ENCODE measurements at regions not wholly inside any gene's neighbourhood (a gene's known extent, or its start where the extent isn't known, plus 50 kb on each side); places are given as distances from the start of the nearest gene placed in this dataset.

DNA sequence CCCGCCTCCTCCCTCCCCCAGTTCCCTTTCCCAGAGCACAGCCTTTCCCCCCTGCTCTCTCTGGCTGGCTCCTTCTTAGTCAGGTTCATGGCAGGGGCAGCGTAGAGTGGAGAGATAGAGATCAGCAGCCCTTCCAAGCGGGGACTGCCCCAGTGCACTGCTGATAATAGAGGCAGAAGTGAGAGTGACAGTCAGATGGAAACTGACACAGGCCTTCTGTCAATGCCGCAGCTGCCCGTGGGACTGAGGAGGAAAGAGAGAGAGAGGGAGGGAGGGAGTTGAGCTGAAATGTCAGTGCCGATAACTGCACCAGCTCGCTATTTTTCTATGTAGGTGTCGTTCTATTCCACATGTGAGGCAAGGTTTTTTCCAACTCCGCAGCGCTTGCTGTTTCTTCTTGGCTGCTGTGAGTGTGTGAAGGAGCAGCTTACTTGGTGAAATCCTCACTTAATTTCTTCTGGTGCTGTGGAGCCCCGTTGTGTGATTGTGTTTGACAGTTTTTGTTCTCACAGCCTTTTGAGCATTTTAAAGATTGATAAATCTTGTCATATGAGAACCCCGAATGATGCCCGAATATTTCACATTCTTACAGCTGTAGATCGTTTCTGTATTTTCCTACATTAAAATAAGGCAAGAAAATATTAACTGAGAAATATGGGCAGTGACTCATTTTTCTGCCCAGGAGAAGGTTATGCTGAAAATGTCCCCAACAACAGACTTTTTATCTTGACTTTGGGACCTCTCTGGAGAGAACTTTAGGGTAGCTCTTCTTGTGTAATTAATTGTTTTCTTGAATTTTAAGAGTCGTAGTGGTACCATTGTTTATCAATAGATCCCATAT is 386.4 kb upstream of the MMS22L start:
- TF ChIP-seq, protein P1, sequence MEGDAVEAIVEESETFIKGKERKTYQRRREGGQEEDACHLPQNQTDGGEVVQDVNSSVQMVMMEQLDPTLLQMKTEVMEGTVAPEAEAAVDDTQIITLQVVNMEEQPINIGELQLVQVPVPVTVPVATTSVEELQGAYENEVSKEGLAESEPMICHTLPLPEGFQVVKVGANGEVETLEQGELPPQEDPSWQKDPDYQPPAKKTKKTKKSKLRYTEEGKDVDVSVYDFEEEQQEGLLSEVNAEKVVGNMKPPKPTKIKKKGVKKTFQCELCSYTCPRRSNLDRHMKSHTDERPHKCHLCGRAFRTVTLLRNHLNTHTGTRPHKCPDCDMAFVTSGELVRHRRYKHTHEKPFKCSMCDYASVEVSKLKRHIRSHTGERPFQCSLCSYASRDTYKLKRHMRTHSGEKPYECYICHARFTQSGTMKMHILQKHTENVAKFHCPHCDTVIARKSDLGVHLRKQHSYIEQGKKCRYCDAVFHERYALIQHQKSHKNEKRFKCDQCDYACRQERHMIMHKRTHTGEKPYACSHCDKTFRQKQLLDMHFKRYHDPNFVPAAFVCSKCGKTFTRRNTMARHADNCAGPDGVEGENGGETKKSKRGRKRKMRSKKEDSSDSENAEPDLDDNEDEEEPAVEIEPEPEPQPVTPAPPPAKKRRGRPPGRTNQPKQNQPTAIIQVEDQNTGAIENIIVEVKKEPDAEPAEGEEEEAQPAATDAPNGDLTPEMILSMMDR (conservative IDR thresholded peaks at IDR 0.05), result no peak
- no peak overlapping the region for H3K27ac ChIP-seq

DNA sequence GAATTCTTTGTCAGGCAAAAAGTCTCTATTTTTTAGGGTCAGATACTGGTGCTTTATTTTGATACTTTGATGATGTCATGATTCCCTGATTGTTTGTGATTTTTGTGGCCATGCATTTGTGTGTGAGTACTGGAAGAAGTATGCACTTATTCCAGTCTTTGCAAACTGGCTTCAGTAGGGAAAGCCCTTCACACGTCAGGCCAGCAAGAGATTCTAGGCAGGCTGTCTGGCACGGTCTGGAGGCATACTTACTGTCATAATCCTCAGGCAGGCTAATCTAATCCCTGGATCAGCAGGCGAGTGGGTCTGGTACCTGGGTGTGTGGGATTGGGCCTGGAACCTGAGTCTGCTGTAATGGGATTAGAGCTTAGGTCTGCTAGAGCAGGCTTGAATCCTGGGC is 391.8 kb upstream of the MMS22L start:
- no peak overlapping the region for H3K27ac ChIP-seq
- TF ChIP-seq, protein P1 (conservative IDR thresholded peaks at IDR 0.05), result no peak

GRCh38 chr6:97677626-97678025 is 394.6 kb upstream of the MMS22L start:
- H3K27ac ChIP-seq, result no peak overlapping the region
- TF ChIP-seq, protein P1 (conservative IDR thresholded peaks at IDR 0.05), result no peak

- TF ChIP-seq, protein P1 (conservative IDR thresholded peaks at IDR 0.05), result no peak
- H3K27ac ChIP-seq, result no peak overlapping the region
Measured at GRCh38 chr6:97687916-97688315, 404.9 kb upstream of the MMS22L start.

GRCh38 chr6:97689078-97689754 is 406.2 kb upstream of the MMS22L start:
- H3K27ac ChIP-seq, result no peak overlapping the region
- TF ChIP-seq, protein P1 (conservative IDR thresholded peaks at IDR 0.05), result no peak

DNA sequence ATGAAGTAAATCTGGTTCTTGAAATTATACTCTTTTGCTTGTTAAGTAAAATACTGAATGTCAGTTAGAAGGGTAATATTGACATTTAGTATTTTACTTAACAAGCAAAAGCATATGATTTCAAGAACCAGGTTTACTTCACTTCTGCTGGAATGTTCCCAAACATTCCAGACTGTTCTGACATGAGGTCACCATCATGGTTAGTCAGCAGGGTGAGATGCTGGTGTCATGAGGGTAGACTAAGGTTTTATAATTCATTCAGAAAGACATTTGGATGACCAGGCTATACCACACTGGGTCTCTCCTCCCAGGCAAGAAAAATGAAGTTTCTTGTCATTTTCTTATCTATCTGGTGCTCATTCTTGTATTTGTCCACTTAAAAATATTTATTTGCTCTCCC is 414.4 kb upstream of the MMS22L start:
- no peak overlapping the region for H3K27ac ChIP-seq
- TF ChIP-seq, protein P1 (conservative IDR thresholded peaks at IDR 0.05), result no peak

GRCh38 chr6:97701801-97702200 is 418.8 kb upstream of the MMS22L start:
- no peak overlapping the region for H3K27ac ChIP-seq
- TF ChIP-seq, protein P1 (conservative IDR thresholded peaks at IDR 0.05), result no peak
